GM13977 (cell line): ENCODE measurements at regions not wholly inside any gene's neighbourhood (a gene's known extent, or its start where the extent isn't known, plus 50 kb on each side); places are given as distances from the start of the nearest gene placed in this dataset.

Source experiments
- DNase-seq: peaks from one replicate; pipeline ENCODE4 v3.0.0; 2012; ENCODE audit warnings: low spot score
- CTCF ChIP-seq: IDR thresholded peaks from 2 replicates; pipeline ENCODE4 v1.5.1; 2012; ENCODE audit warnings: mild to moderate bottlenecking, control low read depth; ENCODE audit not compliant: insufficient read depth; ENCODE audit errors: extremely low read depth, missing control alignments
- in situ Hi-C: fragments of 300-500 bp; cut with MboI; formaldehyde crosslinking; loops from one replicate; pipeline ENCODE4 v1.12.0; 2022; ENCODE audit warnings: low sequenced_read_pairs, low pct_unique_long_range_greater_than_20kb, mixed read lengths, inconsistent platforms; ENCODE audit not compliant: unreplicated experiment

- DNase-seq: no peak
- in situ Hi-C loops: no loop called here
- TF ChIP-seq CTCF: no peak
Measured at GRCh38 chr3:30253832-30254231, 352.6 kb upstream of the TGFBR2 start.

GRCh38 chr3:30256474-30256873, 349.9 kb upstream of the TGFBR2 start:
- no peak for TF ChIP-seq CTCF
- DNase-seq: no peak
- in situ Hi-C loops: no loop called here

- DNase-seq: no peak
- in situ Hi-C loops: no loop called here
- TF ChIP-seq CTCF: no peak
Measured at GRCh38 chr3:30258426-30259392, 347.7 kb upstream of the TGFBR2 start.

GRCh38 chr3:30259730-30260129, 346.7 kb upstream of the TGFBR2 start:
- no peak for DNase-seq
- TF ChIP-seq CTCF: no peak
- in situ Hi-C loops: no loop called here

GRCh38 chr3:30260762-30261161, 345.6 kb upstream of the TGFBR2 start:
- in situ Hi-C loops: no loop called here
- TF ChIP-seq CTCF: no peak
- DNase-seq: no peak

- in situ Hi-C loops: no loop called here
- no peak for DNase-seq
- no peak for TF ChIP-seq CTCF
Measured at GRCh38 chr3:30263238-30263924, 343.0 kb upstream of the TGFBR2 start.
